OCI-LY1 (cell line): ENCODE measurements at regions not wholly inside any gene's neighbourhood (a gene's known extent, or its start where the extent isn't known, plus 50 kb on each side); places are given as distances from the start of the nearest gene placed in this dataset.

Experiments used
- H2AFZ ChIP-seq: fragments of 200-600 bp; sonication (generic), shearing (Covaris generic); 2 replicates; pipeline ENCODE4 v1.6.0; 2014; ENCODE audit warnings: antibody characterized with exemption, mild to moderate bottlenecking, low read length
- H3F3A ChIP-seq: fragments of 200-600 bp; sonication (generic), shearing (Covaris generic); 2 replicates; pipeline ENCODE4 v1.6.0; 2014; ENCODE audit warnings: mild to moderate bottlenecking, antibody characterized with exemption, low read length, moderate library complexity; ENCODE audit not compliant: insufficient read depth
- H3K27ac ChIP-seq: fragments of 200-600 bp; sonication (generic); 2 replicates; pipeline ENCODE4 v1.5.1; 2014; ENCODE audit warnings: low read length, mixed run types, mild to moderate bottlenecking, low read depth; ENCODE audit not compliant: poor library complexity, severe bottlenecking
- H3K27me3 ChIP-seq: fragments of 200-600 bp; sonication (generic); 2 replicates; pipeline ENCODE4 v1.6.0; 2014; ENCODE audit warnings: antibody characterized with exemption, mild to moderate bottlenecking, low read length, moderate library complexity; ENCODE audit not compliant: insufficient read depth
- H3K36me3 ChIP-seq: fragments of 200-600 bp; sonication (generic); 2 replicates; pipeline ENCODE4 v1.6.1; 2014; ENCODE audit warnings: mild to moderate bottlenecking, antibody characterized with exemption, low read length, moderate library complexity, mixed read lengths; ENCODE audit not compliant: insufficient read depth
- H3K4me1 ChIP-seq: fragments of 200-600 bp; sonication (generic); 2 replicates; pipeline ENCODE4 v1.5.1; 2014; ENCODE audit warnings: mild to moderate bottlenecking, low read length, moderate library complexity; ENCODE audit not compliant: insufficient read depth, severe bottlenecking
- H3K4me2 ChIP-seq: fragments of 200-600 bp; sonication (generic), shearing (Covaris generic); 2 replicates; pipeline ENCODE4 v1.6.1; 2014; ENCODE audit warnings: low read length
- H3K4me3 ChIP-seq: fragments of 200-600 bp; sonication (generic); 2 replicates; pipeline ENCODE4 v1.5.1; 2014; ENCODE audit warnings: low read length, low read depth, mild to moderate bottlenecking, mixed read lengths; ENCODE audit not compliant: poor library complexity, severe bottlenecking
- H3K79me2 ChIP-seq: fragments of 200-600 bp; shearing (Covaris generic); 2 replicates; pipeline ENCODE4 v1.6.1; 2016; ENCODE audit warnings: mixed run types, low read length, mixed read lengths; ENCODE audit not compliant: insufficient read depth
- H3K9ac ChIP-seq: fragments of 200-600 bp; sonication (generic), shearing (Covaris generic); 2 replicates; pipeline ENCODE4 v1.6.1; 2014; ENCODE audit warnings: mild to moderate bottlenecking, low read length, mixed read lengths
- H3K9me2 ChIP-seq: fragments of 200-600 bp; sonication (generic), shearing (Covaris generic); 2 replicates; pipeline ENCODE4 v1.6.1; 2014; ENCODE audit warnings: low read depth, mild to moderate bottlenecking, low read length, mixed read lengths
- H3K9me3 ChIP-seq: fragments of 200-600 bp; shearing (Covaris generic); 2 replicates; pipeline ENCODE4 v1.6.1; 2014; ENCODE audit warnings: low read length, mixed read lengths
- H4K20me1 ChIP-seq: fragments of 200-600 bp; sonication (generic), shearing (Covaris generic); 2 replicates; pipeline ENCODE4 v1.6.0; 2016; ENCODE audit warnings: mild to moderate bottlenecking, low read length; ENCODE audit not compliant: insufficient read depth
- EZH2 ChIP-seq: fragments of 200-600 bp; sonication (generic), shearing (Covaris generic); IDR thresholded peaks from 2 replicates; pipeline ENCODE4 v1.8.0; 2017; ENCODE audit warnings: borderline replicate concordance, mixed run types, mild to moderate bottlenecking, antibody characterized with exemption, low read length, moderate library complexity, mixed read lengths
- TF ChIP-seq, protein P1 (sequence below): fragments of 200-600 bp; sonication (generic), shearing (Covaris generic); IDR thresholded peaks from 2 replicates; pipeline ENCODE4 v1.5.1; 2017; ENCODE audit warnings: mild to moderate bottlenecking, antibody characterized with exemption, low read length, moderate library complexity, mixed read lengths

DNA sequence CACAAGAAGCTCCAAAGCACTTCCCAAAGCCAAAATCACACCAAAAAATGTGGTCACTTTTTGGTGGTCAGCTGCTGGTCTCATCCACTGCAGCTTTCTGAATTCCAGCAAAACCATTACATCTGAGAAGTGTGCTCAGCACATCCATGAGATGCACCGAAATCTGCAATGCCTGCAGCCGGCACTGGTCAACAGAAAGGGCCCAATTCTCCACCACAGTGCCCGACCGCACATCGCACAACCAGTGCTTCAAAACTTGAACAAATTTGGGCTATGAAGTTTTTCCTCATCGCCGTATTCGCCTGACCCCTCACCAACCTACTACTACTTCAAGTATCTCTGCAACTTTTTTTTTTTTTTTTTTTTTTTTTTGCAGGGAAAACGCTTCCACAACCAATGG, 89.9 kb upstream of the LUZP2 start:
- H3K27ac ChIP-seq: no peak overlapping the region
- TF ChIP-seq, protein P1, sequence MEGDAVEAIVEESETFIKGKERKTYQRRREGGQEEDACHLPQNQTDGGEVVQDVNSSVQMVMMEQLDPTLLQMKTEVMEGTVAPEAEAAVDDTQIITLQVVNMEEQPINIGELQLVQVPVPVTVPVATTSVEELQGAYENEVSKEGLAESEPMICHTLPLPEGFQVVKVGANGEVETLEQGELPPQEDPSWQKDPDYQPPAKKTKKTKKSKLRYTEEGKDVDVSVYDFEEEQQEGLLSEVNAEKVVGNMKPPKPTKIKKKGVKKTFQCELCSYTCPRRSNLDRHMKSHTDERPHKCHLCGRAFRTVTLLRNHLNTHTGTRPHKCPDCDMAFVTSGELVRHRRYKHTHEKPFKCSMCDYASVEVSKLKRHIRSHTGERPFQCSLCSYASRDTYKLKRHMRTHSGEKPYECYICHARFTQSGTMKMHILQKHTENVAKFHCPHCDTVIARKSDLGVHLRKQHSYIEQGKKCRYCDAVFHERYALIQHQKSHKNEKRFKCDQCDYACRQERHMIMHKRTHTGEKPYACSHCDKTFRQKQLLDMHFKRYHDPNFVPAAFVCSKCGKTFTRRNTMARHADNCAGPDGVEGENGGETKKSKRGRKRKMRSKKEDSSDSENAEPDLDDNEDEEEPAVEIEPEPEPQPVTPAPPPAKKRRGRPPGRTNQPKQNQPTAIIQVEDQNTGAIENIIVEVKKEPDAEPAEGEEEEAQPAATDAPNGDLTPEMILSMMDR: no peak
- no peak for TF ChIP-seq EZH2
- no peaks in the 10 kb centered on the region for H3K9me2 ChIP-seq
- H3K36me3 ChIP-seq: no peaks in the 10 kb centered on the region
- no peak overlapping the region for H2AFZ ChIP-seq
- no peak overlapping the region for H3K4me2 ChIP-seq
- H3K4me3 ChIP-seq: no peak overlapping the region
- H3K4me1 ChIP-seq: no peaks in the 10 kb centered on the region
- H4K20me1 ChIP-seq: no peaks in the 10 kb centered on the region
- H3K79me2 ChIP-seq: no peaks in the 10 kb centered on the region
- no peak overlapping the region for H3K9ac ChIP-seq
- no peaks in the 10 kb centered on the region for H3F3A ChIP-seq
- H3K9me3 ChIP-seq: no peaks in the 10 kb centered on the region
- no peaks in the 10 kb centered on the region for H3K27me3 ChIP-seq

DNA sequence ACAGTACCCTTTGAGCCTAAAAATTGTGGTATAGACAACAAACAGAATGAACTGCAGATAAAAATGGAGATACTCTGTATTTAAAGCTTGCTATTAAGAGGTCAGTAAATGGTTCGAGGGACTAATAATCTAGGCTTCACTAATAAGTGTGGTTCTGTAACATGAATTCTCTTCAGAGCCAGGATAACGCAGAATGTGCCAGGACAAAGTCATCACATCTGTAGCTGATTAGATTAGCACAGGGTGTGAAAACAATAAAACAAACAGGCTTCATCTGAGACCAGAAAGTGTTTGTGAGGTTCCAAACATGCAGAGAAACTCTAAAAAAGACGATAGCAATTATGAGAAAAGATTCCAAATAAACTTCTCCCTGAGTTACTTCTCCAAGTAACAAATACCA, 89.1 kb upstream of the LUZP2 start:
- H3K36me3 ChIP-seq: no peaks in the 10 kb centered on the region
- no peaks in the 10 kb centered on the region for H3K27me3 ChIP-seq
- H3K79me2 ChIP-seq: no peaks in the 10 kb centered on the region
- H3K4me1 ChIP-seq: no peaks in the 10 kb centered on the region
- no peak overlapping the region for H2AFZ ChIP-seq
- H3K9ac ChIP-seq: no peak overlapping the region
- no peaks in the 10 kb centered on the region for H3K9me2 ChIP-seq
- no peaks in the 10 kb centered on the region for H4K20me1 ChIP-seq
- no peak overlapping the region for H3K27ac ChIP-seq
- H3K4me2 ChIP-seq: no peak overlapping the region
- no peak overlapping the region for H3K4me3 ChIP-seq
- TF ChIP-seq, protein P1: no peak
- TF ChIP-seq EZH2: no peak
- H3F3A ChIP-seq: no peaks in the 10 kb centered on the region
- H3K9me3 ChIP-seq: no peaks in the 10 kb centered on the region

DNA sequence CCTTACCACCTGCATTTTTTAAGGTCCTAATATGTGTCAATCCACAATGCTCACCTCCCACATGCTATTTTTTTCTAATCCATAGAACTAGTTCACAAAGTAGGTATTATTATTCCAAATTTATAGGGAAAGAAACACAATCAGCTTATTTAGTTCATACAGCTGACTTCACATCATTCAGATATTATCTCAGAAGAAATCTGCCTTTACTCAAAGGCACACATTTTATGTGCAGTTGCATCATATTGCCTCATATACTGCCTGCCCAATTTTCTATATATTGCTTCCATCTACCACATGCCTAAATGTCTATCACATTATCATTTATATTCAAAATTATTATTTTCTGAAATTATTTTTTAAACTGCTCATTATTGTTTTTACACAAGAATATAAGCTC, 88.7 kb upstream of the LUZP2 start:
- Histone ChIP-seq H3K27ac (no peak overlapping the region), H3K9me2 (no peaks in the 10 kb centered on the region), H3K9ac (no peak overlapping the region), H2AFZ (no peak overlapping the region), H3K4me3 (no peak overlapping the region), H4K20me1 (no peaks in the 10 kb centered on the region), H3K9me3 (no peaks in the 10 kb centered on the region), H3K79me2 (no peaks in the 10 kb centered on the region), H3K4me2 (no peak overlapping the region), H3K4me1 (no peaks in the 10 kb centered on the region), H3K36me3 (no peaks in the 10 kb centered on the region), H3F3A (no peaks in the 10 kb centered on the region), H3K27me3 (no peaks in the 10 kb centered on the region)
- TF ChIP-seq, protein P1: no peak
- TF ChIP-seq EZH2: no peak
